ENCODE measurements at regions not wholly inside any gene's neighbourhood (a gene's known extent, or its start where the extent isn't known, plus 50 kb on each side); places are given as distances from the start of the nearest gene placed in this dataset.
"Not testable (repeated sequence)": the region's sequence is repeated elsewhere in the genome, so short reads cannot be mapped to it uniquely, and the experiment has no call there.

- H3K36me3 Mint-ChIP-seq (ENCODE audit: low read depth, unreplicated experiment) = no peaks in the 10 kb centered on the region
- H3K27ac Mint-ChIP-seq (ENCODE audit: unreplicated experiment) = no peak overlapping the region
- H3K27me3 Mint-ChIP-seq (ENCODE audit: unreplicated experiment) = no peaks in the 10 kb centered on the region
- no peaks in the 10 kb centered on the region for H3K9me3 Mint-ChIP-seq (ENCODE audit: unreplicated experiment)
- no peak for TF ChIP-seq CTCF (IDR thresholded peaks at IDR 0.05; ENCODE audit: unreplicated experiment)
- H3K4me1 Mint-ChIP-seq (ENCODE audit: unreplicated experiment) = no peaks in the 10 kb centered on the region
- H3K4me3 Mint-ChIP-seq (ENCODE audit: unreplicated experiment) = no peak overlapping the region
- no peak for DNase-seq (ENCODE audit: low spot score)
These were observed 234.4 kb upstream of the VLDLR start for GRCh38 chr9:2387166-2387565.

GRCh38 chr9:2389404-2389803 is 232.2 kb upstream of the VLDLR start:
- no peak for TF ChIP-seq CTCF (IDR thresholded peaks at IDR 0.05; ENCODE audit: unreplicated experiment)
- no peaks in the 10 kb centered on the region for H3K9me3 Mint-ChIP-seq (ENCODE audit: unreplicated experiment)
- DNase-seq (ENCODE audit: low spot score) = no peak
- no peaks in the 10 kb centered on the region for H3K4me1 Mint-ChIP-seq (ENCODE audit: unreplicated experiment)
- H3K27me3 Mint-ChIP-seq (ENCODE audit: unreplicated experiment) = no peaks in the 10 kb centered on the region
- H3K36me3 Mint-ChIP-seq (ENCODE audit: low read depth, unreplicated experiment) = no peaks in the 10 kb centered on the region
- H3K4me3 Mint-ChIP-seq (ENCODE audit: unreplicated experiment) = no peak overlapping the region
- no peak overlapping the region for H3K27ac Mint-ChIP-seq (ENCODE audit: unreplicated experiment)

- Mint-ChIP-seq H3K9me3 (ENCODE audit: unreplicated experiment) (no peaks in the 10 kb centered on the region), H3K36me3 (ENCODE audit: low read depth, unreplicated experiment) (no peaks in the 10 kb centered on the region), H3K27ac (ENCODE audit: unreplicated experiment) (no peak overlapping the region), H3K4me3 (ENCODE audit: unreplicated experiment) (no peak overlapping the region), H3K4me1 (ENCODE audit: unreplicated experiment) (no peaks in the 10 kb centered on the region), H3K27me3 (ENCODE audit: unreplicated experiment) (no peaks in the 10 kb centered on the region)
- TF ChIP-seq CTCF (IDR thresholded peaks at IDR 0.05; ENCODE audit: unreplicated experiment) = no peak
- DNase-seq (ENCODE audit: low spot score) = no peak
These were observed 231.6 kb upstream of the VLDLR start for GRCh38 chr9:2390028-2390427.

- H3K27me3 Mint-ChIP-seq (ENCODE audit: unreplicated experiment); H3K4me1 Mint-ChIP-seq (ENCODE audit: unreplicated experiment); DNase-seq (ENCODE audit: low spot score); H3K9me3 Mint-ChIP-seq (ENCODE audit: unreplicated experiment); H3K36me3 Mint-ChIP-seq (ENCODE audit: low read depth, unreplicated experiment); H3K4me3 Mint-ChIP-seq (ENCODE audit: unreplicated experiment); H3K27ac Mint-ChIP-seq (ENCODE audit: unreplicated experiment): not testable (repeated sequence)
These were observed 230.0 kb upstream of the VLDLR start for GRCh38 chr9:2391509-2392132.

GRCh38 chr9:2394087-2394741 is 227.4 kb upstream of the VLDLR start:
- not testable (repeated sequence) for H3K4me3 Mint-ChIP-seq (ENCODE audit: unreplicated experiment); H3K27me3 Mint-ChIP-seq (ENCODE audit: unreplicated experiment); DNase-seq (ENCODE audit: low spot score); H3K36me3 Mint-ChIP-seq (ENCODE audit: low read depth, unreplicated experiment); H3K27ac Mint-ChIP-seq (ENCODE audit: unreplicated experiment); H3K4me1 Mint-ChIP-seq (ENCODE audit: unreplicated experiment); H3K9me3 Mint-ChIP-seq (ENCODE audit: unreplicated experiment)

GRCh38 chr9:2395814-2396612 is 225.6 kb upstream of the VLDLR start:
- Mint-ChIP-seq H3K9me3 (ENCODE audit: unreplicated experiment) (no peaks in the 10 kb centered on the region), H3K4me1 (ENCODE audit: unreplicated experiment) (no peaks in the 10 kb centered on the region), H3K36me3 (ENCODE audit: low read depth, unreplicated experiment) (no peaks in the 10 kb centered on the region), H3K27ac (ENCODE audit: unreplicated experiment) (no peak overlapping the region), H3K27me3 (ENCODE audit: unreplicated experiment) (peaks cover 3% of the 10 kb centered on the region), H3K4me3 (ENCODE audit: unreplicated experiment) (no peak overlapping the region)
- DNase-seq (ENCODE audit: low spot score) = no peak
- TF ChIP-seq CTCF (IDR thresholded peaks at IDR 0.05; ENCODE audit: unreplicated experiment) = no peak

Measured in endothelial cell (in vitro differentiated cells).